WTC11 (cell line): ENCODE measurements at regions not wholly inside any gene's neighbourhood (a gene's known extent, or its start where the extent isn't known, plus 50 kb on each side); places are given as distances from the start of the nearest gene placed in this dataset.

ENCODE experiments used
- ATAC-seq: fragments of 200-7000 bp; cut with Tn5 transposase; 2 replicates; pipeline ENCODE4 v1.10.0; 2021; ENCODE audit warnings: mild to moderate bottlenecking, moderate library complexity
- CTCF ChIA-PET: fragments of 300-600 bp; sonication (Branson Sonifier 250); formaldehyde crosslinking; loops from one replicate; lab custom pipeline; 2021; ENCODE audit warnings: antibody characterized with exemption; lab: Charles Lee
- POLR2A ChIA-PET: fragments of 350-600 bp; sonication (Branson Sonifier 250); formaldehyde crosslinking; loops from one replicate; lab custom pipeline; 2021; ENCODE audit warnings: antibody characterized with exemption; lab: Charles Lee
- DNase-seq: peaks from one replicate; pipeline ENCODE4 v3.0.0; 2021; ENCODE audit warnings: low spot score
- H3K27ac Mint-ChIP-seq: 2 replicates; pipeline ENCODE4 v1.8.0; 2021; ENCODE audit warnings: mixed read lengths
- H3K27me3 Mint-ChIP-seq: 2 replicates; pipeline ENCODE4 v1.8.0; 2021; ENCODE audit warnings: low read depth, mild to moderate bottlenecking, moderate library complexity, mixed read lengths
- H3K36me3 Mint-ChIP-seq: 2 replicates; pipeline ENCODE4 v1.8.0; 2021; ENCODE audit warnings: mixed read lengths
- H3K4me1 Mint-ChIP-seq: 2 replicates; pipeline ENCODE4 v1.8.0; 2022; ENCODE audit warnings: mixed read lengths
- H3K4me3 Mint-ChIP-seq: 2 replicates; pipeline ENCODE4 v1.8.0; 2021; ENCODE audit warnings: mild to moderate bottlenecking, moderate library complexity, mixed read lengths
- H3K9me3 Mint-ChIP-seq: 2 replicates; pipeline ENCODE4 v1.8.0; 2021; ENCODE audit warnings: mixed read lengths
- ATF2 ChIP-seq: sonication (generic); formaldehyde crosslinking; IDR thresholded peaks from 2 replicates; pipeline ENCODE4 v1.8.1; 2022; ENCODE audit warnings: low read depth, missing genetic modification reagents, borderline replicate concordance
- EMX1 ChIP-seq: fragments of 250-450 bp; sonication (Bioruptor Pico); IDR thresholded peaks from 2 replicates; pipeline ENCODE4 v1.8.0; 2021; ENCODE audit warnings: mild to moderate bottlenecking
- FOXJ3 ChIP-seq: sonication (generic); formaldehyde crosslinking; IDR thresholded peaks from 2 replicates; pipeline ENCODE4 v1.9.0; 2021; ENCODE audit warnings: missing genetic modification reagents, mild to moderate bottlenecking, borderline replicate concordance
- HMGA2 ChIP-seq: fragments of 250-450 bp; sonication (Bioruptor Pico); IDR thresholded peaks from 2 replicates; pipeline ENCODE4 v1.4.0; 2021; ENCODE audit warnings: mild to moderate bottlenecking, moderate library complexity
- MAX ChIP-seq: sonication (generic); formaldehyde crosslinking; IDR thresholded peaks from 2 replicates; pipeline ENCODE4 v1.8.0; 2022; ENCODE audit warnings: mild to moderate bottlenecking, missing genetic modification reagents
- MLX ChIP-seq: sonication (generic); formaldehyde crosslinking; IDR thresholded peaks from 2 replicates; pipeline ENCODE4 v1.8.1; 2023; ENCODE audit warnings: mild to moderate bottlenecking, missing genetic modification reagents, moderate library complexity
- NFYB ChIP-seq: sonication (generic); formaldehyde crosslinking; conservative IDR thresholded peaks from 2 replicates; pipeline ENCODE4 v1.8.0; 2022; ENCODE audit warnings: low read depth, missing genetic modification reagents
- NR3C1 ChIP-seq: sonication (generic); formaldehyde crosslinking; conservative IDR thresholded peaks from 2 replicates; pipeline ENCODE4 v1.8.1; 2023; ENCODE audit warnings: low read depth, mild to moderate bottlenecking, missing genetic modification reagents
- PRDM15 ChIP-seq: sonication (generic); formaldehyde crosslinking; IDR thresholded peaks from 2 replicates; pipeline ENCODE4 v1.8.0; 2022; ENCODE audit warnings: missing genetic modification reagents
- RORB ChIP-seq: fragments of 250-450 bp; sonication (Bioruptor Pico); IDR thresholded peaks from 2 replicates; pipeline ENCODE4 v1.9.0; 2021; ENCODE audit warnings: mild to moderate bottlenecking
- TCF7 ChIP-seq: sonication (generic); formaldehyde crosslinking; IDR thresholded peaks from 2 replicates; pipeline ENCODE4 v1.8.0; 2022; ENCODE audit warnings: mild to moderate bottlenecking, low read depth, missing genetic modification reagents, moderate library complexity
- ZBTB43 ChIP-seq: sonication (generic); formaldehyde crosslinking; IDR thresholded peaks from 2 replicates; pipeline ENCODE4 v1.8.1; 2023; ENCODE audit warnings: mild to moderate bottlenecking, missing genetic modification reagents
- ZNF219 ChIP-seq: sonication (generic); formaldehyde crosslinking; IDR thresholded peaks from 2 replicates; pipeline ENCODE4 v1.8.0; 2023; ENCODE audit warnings: missing genetic modification reagents, mild to moderate bottlenecking, borderline replicate concordance
- ZNF532 ChIP-seq: fragments of 250-450 bp; sonication (Bioruptor Pico); IDR thresholded peaks from 2 replicates; pipeline ENCODE4 v1.9.0; 2021; ENCODE audit warnings: mild to moderate bottlenecking, borderline replicate concordance
- ZNF671 ChIP-seq: fragments of 250-450 bp; sonication (Bioruptor Pico); IDR thresholded peaks from 2 replicates; pipeline ENCODE4 v1.8.0; 2021; ENCODE audit warnings: mild to moderate bottlenecking

GRCh38 chr2:142796588-142796987 lies 80.9 kb upstream of the KYNU start (continued):
- no peak for TF ChIP-seq ZBTB43 (CRISPR knock-in tag)
- TF ChIP-seq NR3C1 (CRISPR knock-in tag) = no peak
- TF ChIP-seq TCF7 (CRISPR knock-in tag) = no peak
- no peak for TF ChIP-seq MLX (CRISPR knock-in tag)

- Mint-ChIP-seq H3K27me3 (no peaks in the 10 kb centered on the region), H3K4me1 (peaks cover 15% of the 10 kb centered on the region), H3K9me3 (peaks cover 6% of the 10 kb centered on the region), H3K36me3 (0 out of 2 replicates have a peak, but pooled peaks cover 3% of the 10 kb centered on the region), H3K4me3 (no peak overlapping the region), H3K27ac (no peak overlapping the region)
- CTCF ChIA-PET = interaction anchor here (1.1 kb wide), 1 partner anchor 184 kb away, joined by 5 read pairs; no protein-coding TSS in a partner anchor
- no peak for ATAC-seq
- no peak for DNase-seq
- no peak for TF ChIP-seq HMGA2 (CRISPR knock-in tag)
- no peak for TF ChIP-seq PRDM15 (CRISPR knock-in tag)
- TF ChIP-seq ZNF532 (CRISPR knock-in tag) = no peak
- TF ChIP-seq ZNF219 = no peak
- no peak for TF ChIP-seq FOXJ3
- no peak for TF ChIP-seq ZNF671
- no peak for TF ChIP-seq EMX1
- no peak for TF ChIP-seq MAX
- TF ChIP-seq RORB (CRISPR knock-in tag) = no peak
- no peak for TF ChIP-seq NFYB
- no peak for TF ChIP-seq ATF2
- POLR2A ChIA-PET = no interaction called here
These were observed 81.3 kb upstream of the KYNU start for GRCh38 chr2:142796161-142796560.
